Stomach (tissue), 4 donors: ENCODE measurements at regions not wholly inside any gene's neighbourhood (a gene's known extent, or its start where the extent isn't known, plus 50 kb on each side); places are given as distances from the start of the nearest gene placed in this dataset.

Experiments used
- CTCF ChIP-seq, 7 experiments: fragments of 450-650 bp in 4 of 7; fragments of 200-600 bp in 3 of 7; sonication (generic) in 3 of 7; IDR thresholded peaks; one replicate each; pipeline ENCODE4 v1.5.1; 2016 to 2019; ENCODE audit warnings: antibody characterized with exemption in 7 of 7, control low read depth in 2 of 7, mild to moderate bottlenecking in 1 of 7
- EP300 ChIP-seq: sonication (generic); formaldehyde crosslinking; IDR thresholded peaks from one replicate; pipeline ENCODE4 v1.6.1; 2017; ENCODE audit warnings: antibody characterized with exemption
- POLR2A ChIP-seq, 4 donors: fragments of 450-650 bp; IDR thresholded peaks; one replicate each; pipeline ENCODE4 v1.6.1; 2016; ENCODE audit warnings: antibody characterized with exemption in 4 of 4, control low read depth in 2 of 4, mild to moderate bottlenecking in 1 of 4, moderate library complexity in 1 of 4
- POLR2AphosphoS5 ChIP-seq, 3 donors: sonication (generic); formaldehyde crosslinking; IDR thresholded peaks; one replicate each; pipeline ENCODE4 v1.6.1; 2016; ENCODE audit warnings: antibody characterized with exemption in 3 of 3

- TF ChIP-seq CTCF (IDR thresholded peaks at IDR 0.05) = no peak
- TF ChIP-seq POLR2A (IDR thresholded peaks at IDR 0.05) = no peak
- TF ChIP-seq POLR2AphosphoS5 (IDR thresholded peaks at IDR 0.05) = no peak
- TF ChIP-seq EP300 = no peak
Observed at GRCh38 chr7:27351786-27352185, 109.2 kb downstream of the EVX1 start.
